Adipocyte (in vitro differentiated cells): ENCODE measurements at regions not wholly inside any gene's neighbourhood (a gene's known extent, or its start where the extent isn't known, plus 50 kb on each side); places are given as distances from the start of the nearest gene placed in this dataset.

Experiments
- DNase-seq: peaks from one replicate; pipeline ENCODE4 v3.0.0-alpha.2; 2015; ENCODE audit warnings: low read depth
- H3K27me3 ChIP-seq: replicated peaks from 2 replicates; pipeline ENCODE4 v1.7.0; 2013; ENCODE audit warnings: mild to moderate bottlenecking, low read length, moderate library complexity; ENCODE audit not compliant: control insufficient read depth, insufficient read depth
- H3K36me3 ChIP-seq: 2 replicates; pipeline ENCODE4 v1.7.0; 2013; ENCODE audit warnings: low read length, mild to moderate bottlenecking, moderate library complexity; ENCODE audit not compliant: control insufficient read depth, insufficient read depth, severe bottlenecking
- H3K4me1 ChIP-seq: 2 replicates; pipeline ENCODE4 v1.7.0; 2013; ENCODE audit warnings: mild to moderate bottlenecking, low read length, moderate library complexity; ENCODE audit not compliant: control insufficient read depth, insufficient read depth
- H3K4me3 ChIP-seq: 2 replicates; pipeline ENCODE4 v1.7.0; 2013; ENCODE audit warnings: mild to moderate bottlenecking, low read length, moderate library complexity
- H3K9ac ChIP-seq: 2 replicates; pipeline ENCODE4 v1.7.0; 2013; ENCODE audit warnings: mild to moderate bottlenecking, low read length, moderate library complexity
- H3K9me3 ChIP-seq: 2 replicates; pipeline ENCODE4 v1.7.0; 2013; ENCODE audit warnings: mild to moderate bottlenecking, low read length, moderate library complexity; ENCODE audit not compliant: control insufficient read depth

GRCh38 chr11:90556026-90556425 is 333.2 kb upstream of the CHORDC1 start:
- peaks cover 2% of the 10 kb centered on the region for H3K9me3 ChIP-seq
- H3K4me3 ChIP-seq = no peak overlapping the region
- H3K36me3 ChIP-seq = no peaks in the 10 kb centered on the region
- no peak overlapping the region for H3K9ac ChIP-seq
- no peaks in the 10 kb centered on the region for H3K27me3 ChIP-seq
- no peak for DNase-seq
- no peaks in the 10 kb centered on the region for H3K4me1 ChIP-seq

DNA sequence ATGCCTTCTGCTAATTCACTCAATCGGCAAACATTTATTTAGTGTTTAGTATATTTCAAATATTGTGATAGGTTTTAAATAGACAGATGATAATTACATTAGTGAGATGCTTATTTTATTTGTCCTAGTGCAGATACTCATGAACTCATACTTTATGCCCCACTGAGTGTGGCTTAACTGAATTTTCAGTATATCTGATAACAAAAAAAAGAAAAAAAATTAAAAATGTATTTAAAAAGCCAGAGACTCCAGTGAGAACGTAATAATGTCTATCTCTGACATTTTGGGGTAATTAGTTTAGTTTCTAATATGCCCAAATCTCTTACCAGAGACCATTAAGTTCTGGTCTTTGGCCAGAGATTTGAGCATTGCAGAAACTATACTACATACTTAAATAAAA is 332.6 kb upstream of the CHORDC1 start:
- no peak overlapping the region for H3K4me3 ChIP-seq
- no peak overlapping the region for H3K9ac ChIP-seq
- H3K9me3 ChIP-seq = peaks cover 2% of the 10 kb centered on the region
- H3K4me1 ChIP-seq = no peaks in the 10 kb centered on the region
- no peaks in the 10 kb centered on the region for H3K36me3 ChIP-seq
- no peaks in the 10 kb centered on the region for H3K27me3 ChIP-seq
- DNase-seq = no peak

DNA sequence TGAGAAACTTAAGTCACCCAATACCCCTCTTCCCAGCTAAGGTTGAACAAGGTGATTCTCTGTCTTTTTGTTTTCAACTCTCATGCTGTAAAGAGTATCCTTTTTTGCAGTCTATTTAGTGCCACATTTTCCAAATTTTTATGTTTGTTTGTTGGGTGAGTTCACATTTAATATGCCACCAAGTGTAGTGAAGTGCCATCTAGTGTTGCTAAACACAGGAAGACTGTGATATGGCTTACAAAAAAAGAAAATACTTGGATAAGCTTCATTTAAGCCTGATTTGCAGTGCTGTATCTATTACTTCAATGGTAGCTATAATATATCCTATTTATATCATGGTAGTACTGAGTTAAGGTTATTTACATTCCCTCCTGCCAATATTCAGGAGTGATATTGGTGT is 319.2 kb upstream of the CHORDC1 start:
- Histone ChIP-seq H3K36me3 (no peaks in the 10 kb centered on the region), H3K27me3 (no peaks in the 10 kb centered on the region), H3K9ac (no peak overlapping the region), H3K9me3 (no peaks in the 10 kb centered on the region), H3K4me3 (no peak overlapping the region), H3K4me1 (no peaks in the 10 kb centered on the region)
- DNase-seq = no peak

DNA sequence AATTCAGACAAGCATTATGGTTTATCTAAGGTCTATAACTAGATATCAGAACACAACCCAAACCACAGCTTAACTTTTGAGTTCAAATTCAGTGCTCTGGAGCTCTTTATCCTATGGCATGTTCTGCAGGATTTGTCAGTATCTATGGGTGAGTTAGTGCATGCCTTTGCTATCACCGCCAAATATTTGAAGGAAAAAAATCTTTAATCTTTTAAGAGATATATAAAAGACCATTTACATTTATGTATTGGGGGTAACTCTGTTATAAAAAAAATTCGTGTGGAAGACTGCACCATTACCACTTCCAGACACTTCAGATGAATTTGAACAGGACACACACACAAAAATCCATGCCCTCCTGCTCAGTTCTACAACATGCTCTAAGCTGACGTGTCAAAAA is 313.5 kb upstream of the CHORDC1 start:
- no peak for DNase-seq
- no peaks in the 10 kb centered on the region for H3K27me3 ChIP-seq
- no peak overlapping the region for H3K4me3 ChIP-seq
- H3K9me3 ChIP-seq = no peaks in the 10 kb centered on the region
- H3K9ac ChIP-seq = no peak overlapping the region
- H3K36me3 ChIP-seq = no peaks in the 10 kb centered on the region
- H3K4me1 ChIP-seq = no peaks in the 10 kb centered on the region

DNA sequence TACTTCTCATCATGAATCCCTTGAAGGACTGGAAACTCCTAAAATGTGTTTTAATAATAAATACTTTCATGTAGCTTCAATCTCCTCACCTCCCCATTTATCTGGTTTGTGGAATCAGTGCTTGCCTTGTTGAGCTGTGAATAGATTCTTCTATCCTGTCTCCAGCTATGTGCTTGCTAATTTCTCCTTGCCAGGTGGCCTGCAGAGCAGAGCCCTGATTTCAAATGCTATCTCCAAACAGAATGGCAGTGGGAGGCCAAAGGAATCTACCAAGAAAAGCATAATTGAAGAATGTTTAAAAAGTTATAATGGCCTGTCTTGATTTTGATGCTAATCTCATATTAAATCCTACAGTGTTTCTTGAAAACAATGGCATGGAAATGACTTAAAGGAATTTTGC is 309.3 kb upstream of the CHORDC1 start:
- H3K36me3 ChIP-seq = no peaks in the 10 kb centered on the region
- H3K4me3 ChIP-seq = no peak overlapping the region
- no peaks in the 10 kb centered on the region for H3K9me3 ChIP-seq
- H3K27me3 ChIP-seq = no peaks in the 10 kb centered on the region
- no peak overlapping the region for H3K9ac ChIP-seq
- no peaks in the 10 kb centered on the region for H3K4me1 ChIP-seq
- DNase-seq = no peak

GRCh38 chr11:90531001-90531400 is 308.2 kb upstream of the CHORDC1 start:
- H3K27me3 ChIP-seq = no peaks in the 10 kb centered on the region
- no peaks in the 10 kb centered on the region for H3K36me3 ChIP-seq
- H3K4me1 ChIP-seq = no peaks in the 10 kb centered on the region
- no peak overlapping the region for H3K9ac ChIP-seq
- no peaks in the 10 kb centered on the region for H3K9me3 ChIP-seq
- no peak overlapping the region for H3K4me3 ChIP-seq
- no peak for DNase-seq

GRCh38 chr11:90525962-90526361 is 303.1 kb upstream of the CHORDC1 start:
- Histone ChIP-seq H3K27me3 (no peaks in the 10 kb centered on the region), H3K9me3 (no peaks in the 10 kb centered on the region), H3K36me3 (no peaks in the 10 kb centered on the region), H3K4me3 (no peak overlapping the region), H3K9ac (no peak overlapping the region), H3K4me1 (no peaks in the 10 kb centered on the region)
- DNase-seq = no peak

GRCh38 chr11:90512846-90513245 is 290.0 kb upstream of the CHORDC1 start:
- H3K4me1 ChIP-seq = no peaks in the 10 kb centered on the region
- H3K27me3 ChIP-seq = no peaks in the 10 kb centered on the region
- peaks cover 4% of the 10 kb centered on the region for H3K9me3 ChIP-seq
- H3K4me3 ChIP-seq = no peak overlapping the region
- DNase-seq = no peak
- H3K9ac ChIP-seq = no peak overlapping the region
- no peaks in the 10 kb centered on the region for H3K36me3 ChIP-seq

DNA sequence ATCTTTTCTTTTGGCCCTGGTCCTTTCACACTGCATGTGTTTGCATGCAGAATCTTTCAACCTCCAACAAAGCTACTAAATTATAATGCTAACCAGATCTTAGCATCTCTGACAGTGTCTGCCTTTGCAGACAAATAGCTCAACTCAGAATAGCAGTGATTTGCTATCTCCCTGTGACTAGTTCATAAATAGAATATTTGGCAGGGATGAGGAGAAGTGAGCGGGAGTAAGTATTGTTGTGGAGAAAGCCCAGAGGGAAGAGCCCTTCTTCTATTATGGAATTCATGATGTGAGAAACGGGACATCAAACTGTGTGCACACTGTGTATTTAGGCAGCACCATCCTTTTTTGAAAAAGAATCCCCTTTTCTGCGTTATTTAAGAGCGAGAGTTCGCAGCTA is 288.0 kb upstream of the CHORDC1 start:
- no peak for DNase-seq
- H3K4me1 ChIP-seq = no peaks in the 10 kb centered on the region
- H3K27me3 ChIP-seq = no peaks in the 10 kb centered on the region
- H3K4me3 ChIP-seq = no peak overlapping the region
- no peaks in the 10 kb centered on the region for H3K36me3 ChIP-seq
- peaks cover 4% of the 10 kb centered on the region for H3K9me3 ChIP-seq
- H3K9ac ChIP-seq = no peak overlapping the region

DNA sequence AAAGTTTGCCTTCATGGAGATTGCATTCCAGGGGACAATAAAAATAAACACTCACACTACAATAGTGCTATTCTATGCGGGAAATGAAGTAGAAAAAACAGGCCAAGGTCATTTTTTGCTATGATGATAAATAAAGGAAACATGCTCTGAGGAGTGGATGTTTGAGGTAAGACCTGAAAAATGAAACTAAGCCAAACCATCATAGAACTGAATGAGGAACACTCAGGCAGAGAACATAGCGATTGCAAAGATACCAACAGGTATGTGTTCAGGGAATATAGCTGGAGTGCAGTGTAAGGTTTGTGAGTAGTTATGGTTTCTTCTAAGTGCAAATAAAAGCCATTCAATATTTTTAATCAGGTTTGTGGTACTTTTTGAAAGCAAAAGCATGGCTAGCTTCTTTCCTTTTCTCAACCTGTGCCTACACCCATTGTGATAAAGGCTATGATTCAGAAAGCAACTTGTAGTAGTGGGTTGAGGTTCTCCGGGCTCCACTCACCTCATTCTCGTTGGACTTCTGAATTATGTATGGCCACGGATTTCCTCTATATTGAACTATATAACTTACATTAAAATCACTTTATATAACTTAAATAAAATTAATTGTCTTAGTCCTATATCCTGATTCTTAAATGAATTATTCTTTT is 278.2 kb upstream of the CHORDC1 start:
- no peak for DNase-seq
- no peaks in the 10 kb centered on the region for H3K4me1 ChIP-seq
- H3K27me3 ChIP-seq = no peaks in the 10 kb centered on the region
- peaks cover 15% of the 10 kb centered on the region for H3K9me3 ChIP-seq
- no peaks in the 10 kb centered on the region for H3K36me3 ChIP-seq
- H3K9ac ChIP-seq = no peak overlapping the region
- H3K4me3 ChIP-seq = no peak overlapping the region

- H3K4me1 ChIP-seq = no peaks in the 10 kb centered on the region
- no peak for DNase-seq
- H3K4me3 ChIP-seq = no peak overlapping the region
- H3K9ac ChIP-seq = no peak overlapping the region
- peaks cover 15% of the 10 kb centered on the region for H3K9me3 ChIP-seq
- H3K36me3 ChIP-seq = no peaks in the 10 kb centered on the region
- H3K27me3 ChIP-seq = no peaks in the 10 kb centered on the region
Measured at GRCh38 chr11:90496722-90497121, 273.9 kb upstream of the CHORDC1 start.

- DNase-seq = no peak
- Histone ChIP-seq H3K4me1 (no peaks in the 10 kb centered on the region), H3K9me3 (peaks cover 11% of the 10 kb centered on the region), H3K36me3 (no peaks in the 10 kb centered on the region), H3K4me3 (no peak overlapping the region), H3K9ac (no peak overlapping the region), H3K27me3 (no peaks in the 10 kb centered on the region)
Measured at GRCh38 chr11:90493379-90493778, 270.5 kb upstream of the CHORDC1 start.
